DMS79 treated with DMSO at 0.1 percent for 48 hours (cell line): ENCODE measurements at regions not wholly inside any gene's neighbourhood (a gene's known extent, or its start where the extent isn't known, plus 50 kb on each side); places are given as distances from the start of the nearest gene placed in this dataset.

ENCODE experiments used
- DNase-seq: peaks from one replicate; lab custom pipeline; 2025; lab: John Stamatoyannopoulos, UW

- DNase-seq, result no peak
Measured at GRCh38 chr7:86947929-86948328, 111.5 kb downstream of the ELAPOR2 start.

GRCh38 chr7:86943447-86943846 lies 116.0 kb downstream of the ELAPOR2 start:
- no peak for DNase-seq

GRCh38 chr7:86942995-86943394 lies 116.5 kb downstream of the ELAPOR2 start:
- no peak for DNase-seq

- no peak for DNase-seq
Measured at GRCh38 chr7:86942081-86942480, 117.4 kb downstream of the ELAPOR2 start.

- DNase-seq, result peak; percentile 51
Measured at GRCh38 chr7:86939197-86939814, 120.1 kb downstream of the ELAPOR2 start.

GRCh38 chr7:86937363-86937878 lies 122.0 kb downstream of the ELAPOR2 start:
- no peak for DNase-seq

- DNase-seq, result no peak
Measured at GRCh38 chr7:86933295-86933845, 126.1 kb downstream of the ELAPOR2 start.

- DNase-seq, result no peak
Measured at GRCh38 chr7:86932038-86932512, 127.4 kb downstream of the ELAPOR2 start.

- no peak for DNase-seq
Measured at GRCh38 chr7:86931439-86931838, 128.0 kb downstream of the ELAPOR2 start.

- DNase-seq, result no peak
Measured at GRCh38 chr7:86930554-86931307, 128.7 kb downstream of the ELAPOR2 start.

GRCh38 chr7:86929293-86930109 lies 130.0 kb downstream of the ELAPOR2 start:
- DNase-seq, result no peak

- no peak for DNase-seq
Measured at GRCh38 chr7:86928308-86928707, 131.1 kb downstream of the ELAPOR2 start.

GRCh38 chr7:86926732-86927131 lies 132.7 kb downstream of the ELAPOR2 start:
- DNase-seq, result peak; percentile 17

GRCh38 chr7:86925221-86925620 lies 134.2 kb downstream of the ELAPOR2 start:
- no peak for DNase-seq

GRCh38 chr7:86923527-86923926 lies 135.9 kb downstream of the ELAPOR2 start:
- no peak for DNase-seq

- DNase-seq, result no peak
Measured at GRCh38 chr7:86920154-86920553, 139.3 kb downstream of the ELAPOR2 start.

GRCh38 chr7:86918245-86918644 lies 141.2 kb downstream of the ELAPOR2 start:
- no peak for DNase-seq

- DNase-seq, result no peak
Measured at GRCh38 chr7:86916277-86916825, 143.1 kb downstream of the ELAPOR2 start.

GRCh38 chr7:86914551-86914950 lies 144.9 kb downstream of the ELAPOR2 start:
- DNase-seq, result no peak
